ENCODE measurements at regions not wholly inside any gene's neighbourhood (a gene's known extent, or its start where the extent isn't known, plus 50 kb on each side); places are given as distances from the start of the nearest gene placed in this dataset.
"Not testable (repeated sequence)": the region's sequence is repeated elsewhere in the genome, so short reads cannot be mapped to it uniquely, and the experiment has no call there.

- TF ChIP-seq POLR2A (IDR thresholded peaks at IDR 0.05; ENCODE audit: low read depth, low read length) (no peak), PAX5 (IDR thresholded peaks at IDR 0.05; ENCODE audit: insufficient read depth, low read length, severe bottlenecking) (no peak), POU2F2 (IDR thresholded peaks at IDR 0.05; ENCODE audit: low read depth, low read length) (no peak), TAF1 (IDR thresholded peaks at IDR 0.05; ENCODE audit: low read depth, low read length) (no peak), POLR2AphosphoS5 (IDR thresholded peaks at IDR 0.05; ENCODE audit: low read depth, low read length) (no peak), SPI1 (IDR thresholded peaks at IDR 0.05; ENCODE audit: low read depth, low read length) (peak; percentile 73)
- FAIRE-seq (no peak), DNase-seq (ENCODE audit: insufficient read length, low spot score) (no peak)
Observed at GRCh38 chr2:129379411-129379810, 600.1 kb upstream of the RAB6C start.

GRCh38 chr2:129381789-129382188 lies 597.7 kb upstream of the RAB6C start:
- TF ChIP-seq PAX5 (IDR thresholded peaks at IDR 0.05; ENCODE audit: insufficient read depth, low read length, severe bottlenecking): no peak
- TF ChIP-seq SPI1 (IDR thresholded peaks at IDR 0.05; ENCODE audit: low read depth, low read length): no peak
- TF ChIP-seq POLR2A (IDR thresholded peaks at IDR 0.05; ENCODE audit: low read depth, low read length): no peak
- no peak for TF ChIP-seq TAF1 (IDR thresholded peaks at IDR 0.05; ENCODE audit: low read depth, low read length)
- TF ChIP-seq POLR2AphosphoS5 (IDR thresholded peaks at IDR 0.05; ENCODE audit: low read depth, low read length): no peak
- TF ChIP-seq POU2F2 (IDR thresholded peaks at IDR 0.05; ENCODE audit: low read depth, low read length): no peak
- FAIRE-seq: no peak

GRCh38 chr2:129388870-129389269 lies 590.6 kb upstream of the RAB6C start:
- TF ChIP-seq PAX5 (IDR thresholded peaks at IDR 0.05; ENCODE audit: insufficient read depth, low read length, severe bottlenecking): no peak
- FAIRE-seq: no peak
- DNase-seq (ENCODE audit: insufficient read length, low spot score): no peak

More at GRCh38 chr2:129381789-129382188, 597.7 kb upstream of the RAB6C start:
- no peak for DNase-seq (ENCODE audit: insufficient read length, low spot score)

- FAIRE-seq: no peak
- DNase-seq (ENCODE audit: insufficient read length, low spot score): no peak
- TF ChIP-seq POLR2A (IDR thresholded peaks at IDR 0.05; ENCODE audit: low read depth, low read length) (no peak), TAF1 (IDR thresholded peaks at IDR 0.05; ENCODE audit: low read depth, low read length) (no peak), POU2F2 (IDR thresholded peaks at IDR 0.05; ENCODE audit: low read depth, low read length) (no peak), PAX5 (IDR thresholded peaks at IDR 0.05; ENCODE audit: insufficient read depth, low read length, severe bottlenecking) (no peak)
Observed at GRCh38 chr2:129393816-129394215, 585.6 kb upstream of the RAB6C start.

- DNase-seq (ENCODE audit: insufficient read length, low spot score) (no peak), FAIRE-seq (peak; percentile 92)
- TF ChIP-seq POU2F2 (IDR thresholded peaks at IDR 0.05; ENCODE audit: low read depth, low read length) (no peak), POLR2A (IDR thresholded peaks at IDR 0.05; ENCODE audit: low read depth, low read length) (no peak), TAF1 (IDR thresholded peaks at IDR 0.05; ENCODE audit: low read depth, low read length) (no peak), PAX5 (IDR thresholded peaks at IDR 0.05; ENCODE audit: insufficient read depth, low read length, severe bottlenecking) (no peak), SPI1 (IDR thresholded peaks at IDR 0.05; ENCODE audit: low read depth, low read length) (no peak), POLR2AphosphoS5 (IDR thresholded peaks at IDR 0.05; ENCODE audit: low read depth, low read length) (no peak)
Observed at GRCh38 chr2:129396980-129397599, 582.4 kb upstream of the RAB6C start.

- no peak for FAIRE-seq
- TF ChIP-seq POLR2AphosphoS5 (IDR thresholded peaks at IDR 0.05; ENCODE audit: low read depth, low read length): no peak
- no peak for TF ChIP-seq POU2F2 (IDR thresholded peaks at IDR 0.05; ENCODE audit: low read depth, low read length)
- TF ChIP-seq POLR2A (IDR thresholded peaks at IDR 0.05; ENCODE audit: low read depth, low read length): no peak
- no peak for TF ChIP-seq PAX5 (IDR thresholded peaks at IDR 0.05; ENCODE audit: insufficient read depth, low read length, severe bottlenecking)
- no peak for TF ChIP-seq SPI1 (IDR thresholded peaks at IDR 0.05; ENCODE audit: low read depth, low read length)
- no peak for TF ChIP-seq TAF1 (IDR thresholded peaks at IDR 0.05; ENCODE audit: low read depth, low read length)
- no peak for DNase-seq (ENCODE audit: insufficient read length, low spot score)
Observed at GRCh38 chr2:129400826-129401225, 578.6 kb upstream of the RAB6C start.

GRCh38 chr2:129402076-129402475 lies 577.4 kb upstream of the RAB6C start:
- no peak for DNase-seq (ENCODE audit: insufficient read length, low spot score)
- FAIRE-seq: no peak
- TF ChIP-seq SPI1 (IDR thresholded peaks at IDR 0.05; ENCODE audit: low read depth, low read length): no peak

GRCh38 chr2:129404000-129404685 lies 575.3 kb upstream of the RAB6C start:
- DNase-seq (ENCODE audit: insufficient read length, low spot score) (no peak), FAIRE-seq (no peak)
- TF ChIP-seq PAX5 (IDR thresholded peaks at IDR 0.05; ENCODE audit: insufficient read depth, low read length, severe bottlenecking): no peak
- no peak for TF ChIP-seq POU2F2 (IDR thresholded peaks at IDR 0.05; ENCODE audit: low read depth, low read length)
- no peak for TF ChIP-seq TAF1 (IDR thresholded peaks at IDR 0.05; ENCODE audit: low read depth, low read length)
- TF ChIP-seq POLR2AphosphoS5 (IDR thresholded peaks at IDR 0.05; ENCODE audit: low read depth, low read length): no peak
- no peak for TF ChIP-seq POLR2A (IDR thresholded peaks at IDR 0.05; ENCODE audit: low read depth, low read length)
- no peak for TF ChIP-seq SPI1 (IDR thresholded peaks at IDR 0.05; ENCODE audit: low read depth, low read length)

- FAIRE-seq: no peak
- DNase-seq (ENCODE audit: insufficient read length, low spot score): no peak
- TF ChIP-seq POLR2AphosphoS5 (IDR thresholded peaks at IDR 0.05; ENCODE audit: low read depth, low read length) (no peak), POU2F2 (IDR thresholded peaks at IDR 0.05; ENCODE audit: low read depth, low read length) (no peak), POLR2A (IDR thresholded peaks at IDR 0.05; ENCODE audit: low read depth, low read length) (no peak), TAF1 (IDR thresholded peaks at IDR 0.05; ENCODE audit: low read depth, low read length) (no peak), PAX5 (IDR thresholded peaks at IDR 0.05; ENCODE audit: insufficient read depth, low read length, severe bottlenecking) (no peak), SPI1 (IDR thresholded peaks at IDR 0.05; ENCODE audit: low read depth, low read length) (no peak)
Observed at GRCh38 chr2:129408570-129408969, 570.9 kb upstream of the RAB6C start.

GRCh38 chr2:129417041-129417440 lies 562.4 kb upstream of the RAB6C start:
- not testable (repeated sequence) for FAIRE-seq; DNase-seq (ENCODE audit: insufficient read length, low spot score)
